ENCODE measurements at regions not wholly inside any gene's neighbourhood (a gene's known extent, or its start where the extent isn't known, plus 50 kb on each side); places are given as distances from the start of the nearest gene placed in this dataset.

DNA sequence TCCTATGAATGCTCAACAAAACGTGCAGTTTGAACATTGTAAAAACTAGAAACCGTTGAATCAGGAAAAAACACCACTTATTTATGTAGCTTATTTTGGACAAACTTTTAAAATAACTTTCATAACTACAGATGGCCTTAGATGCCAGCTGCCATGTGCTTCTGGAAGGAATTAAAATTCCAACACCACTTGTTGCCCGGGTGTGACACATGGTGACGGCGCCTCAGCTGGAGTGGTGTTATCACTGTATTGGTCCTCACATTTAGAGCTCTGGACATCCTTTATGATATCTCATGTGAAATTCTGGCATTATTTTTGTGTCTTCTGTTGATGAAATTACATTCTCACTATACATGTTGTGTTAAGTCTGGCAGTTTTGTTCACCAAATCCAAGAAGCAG, 211.0 kb downstream of the IPO8 start:
- Histone ChIP-seq H3K27me3 (ENCODE audit: low read depth) (no peaks in the 10 kb centered on the region), H3K4me3 (no peak overlapping the region), H3K36me3 (no peaks in the 10 kb centered on the region), H3K27ac (no peak overlapping the region), H3K9me3 (no peaks in the 10 kb centered on the region), H3K4me1 (no peaks in the 10 kb centered on the region)
- TF ChIP-seq, protein P1, sequence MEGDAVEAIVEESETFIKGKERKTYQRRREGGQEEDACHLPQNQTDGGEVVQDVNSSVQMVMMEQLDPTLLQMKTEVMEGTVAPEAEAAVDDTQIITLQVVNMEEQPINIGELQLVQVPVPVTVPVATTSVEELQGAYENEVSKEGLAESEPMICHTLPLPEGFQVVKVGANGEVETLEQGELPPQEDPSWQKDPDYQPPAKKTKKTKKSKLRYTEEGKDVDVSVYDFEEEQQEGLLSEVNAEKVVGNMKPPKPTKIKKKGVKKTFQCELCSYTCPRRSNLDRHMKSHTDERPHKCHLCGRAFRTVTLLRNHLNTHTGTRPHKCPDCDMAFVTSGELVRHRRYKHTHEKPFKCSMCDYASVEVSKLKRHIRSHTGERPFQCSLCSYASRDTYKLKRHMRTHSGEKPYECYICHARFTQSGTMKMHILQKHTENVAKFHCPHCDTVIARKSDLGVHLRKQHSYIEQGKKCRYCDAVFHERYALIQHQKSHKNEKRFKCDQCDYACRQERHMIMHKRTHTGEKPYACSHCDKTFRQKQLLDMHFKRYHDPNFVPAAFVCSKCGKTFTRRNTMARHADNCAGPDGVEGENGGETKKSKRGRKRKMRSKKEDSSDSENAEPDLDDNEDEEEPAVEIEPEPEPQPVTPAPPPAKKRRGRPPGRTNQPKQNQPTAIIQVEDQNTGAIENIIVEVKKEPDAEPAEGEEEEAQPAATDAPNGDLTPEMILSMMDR (IDR thresholded peaks at IDR 0.05): no peak
- DNase-seq (no peak), ATAC-seq (no peak)
- intact Hi-C loops (cut with DNase I): no loop called here

DNA sequence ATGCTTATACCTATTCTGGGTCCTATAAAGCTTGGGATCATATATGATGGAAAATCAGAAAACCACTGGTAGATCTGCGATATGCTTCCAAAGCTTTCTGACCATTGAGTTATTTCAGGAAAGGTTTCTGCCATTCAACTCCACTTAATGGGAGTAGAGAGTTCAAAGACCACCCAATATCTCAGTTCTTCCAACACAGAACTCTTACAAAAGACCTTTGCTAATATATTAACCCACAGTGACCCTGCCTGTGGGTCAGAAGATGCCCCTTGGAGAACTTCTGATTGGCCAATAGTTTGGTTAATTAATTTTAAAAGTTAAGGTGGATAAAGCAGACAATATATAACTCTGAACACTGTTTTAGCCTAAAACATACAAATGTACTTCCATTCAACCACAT, 213.0 kb downstream of the IPO8 start:
- Histone ChIP-seq H3K27ac (no peak overlapping the region), H3K9me3 (no peaks in the 10 kb centered on the region), H3K27me3 (ENCODE audit: low read depth) (no peaks in the 10 kb centered on the region), H3K4me1 (no peaks in the 10 kb centered on the region), H3K4me3 (no peak overlapping the region), H3K36me3 (no peaks in the 10 kb centered on the region)
- TF ChIP-seq, protein P1 (IDR thresholded peaks at IDR 0.05): no peak
- ATAC-seq: no peak
- intact Hi-C loops (cut with DNase I): no loop called here
- no peak for DNase-seq

DNA sequence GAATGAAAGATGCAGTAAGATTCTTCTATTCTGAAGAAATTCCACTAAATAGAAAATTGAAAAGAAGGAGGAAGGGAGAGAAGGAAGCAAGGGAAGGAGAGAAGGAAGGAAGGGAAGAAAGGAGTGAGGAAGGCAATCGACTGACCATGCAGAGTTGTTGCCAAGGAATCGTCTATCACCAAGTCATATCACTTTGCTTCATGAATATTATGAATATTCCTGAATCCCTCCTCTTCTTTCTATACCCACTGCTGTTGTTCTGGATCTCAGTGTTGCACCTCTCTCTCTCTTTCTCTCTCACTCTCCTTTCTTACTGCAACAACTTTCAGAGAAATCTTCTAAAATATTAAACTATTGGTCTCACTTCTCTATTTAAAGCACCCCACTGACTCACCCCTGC, 222.4 kb downstream of the IPO8 start:
- TF ChIP-seq, protein P1 (IDR thresholded peaks at IDR 0.05): no peak
- no peak for DNase-seq
- H3K27me3 ChIP-seq (ENCODE audit: low read depth): no peaks in the 10 kb centered on the region
- intact Hi-C loops (cut with DNase I): no loop called here
- peaks cover 4% of the 10 kb centered on the region for H3K9me3 ChIP-seq
- ATAC-seq: no peak
- no peak overlapping the region for H3K27ac ChIP-seq
- no peaks in the 10 kb centered on the region for H3K4me1 ChIP-seq
- no peaks in the 10 kb centered on the region for H3K36me3 ChIP-seq
- no peak overlapping the region for H3K4me3 ChIP-seq

DNA sequence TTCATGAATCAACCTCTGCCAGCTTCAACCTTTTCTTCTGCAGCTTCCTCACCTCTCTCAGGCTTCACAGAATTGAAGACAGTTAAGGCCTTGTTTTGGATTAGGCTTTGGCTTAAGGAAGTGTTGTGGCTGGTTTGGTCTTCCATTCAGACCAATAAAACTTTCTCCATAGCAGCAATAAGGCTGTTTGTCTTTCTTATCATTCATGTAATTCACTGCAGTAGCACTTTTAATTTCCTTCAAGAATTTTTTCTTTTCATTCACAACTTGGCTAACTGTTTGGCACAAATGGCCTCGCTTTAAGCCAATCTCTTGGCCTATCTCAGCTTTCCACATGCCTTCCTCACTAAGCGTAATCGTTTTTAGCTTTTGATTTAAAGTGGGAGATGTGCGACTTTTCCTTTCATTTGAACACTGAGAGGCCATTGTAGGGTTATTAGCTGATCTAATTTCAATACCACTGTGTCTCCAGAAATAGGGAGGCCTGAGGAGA, 229.5 kb downstream of the IPO8 start:
- Histone ChIP-seq H3K27me3 (ENCODE audit: low read depth) (no peaks in the 10 kb centered on the region), H3K27ac (no peak overlapping the region), H3K9me3 (peaks cover 4% of the 10 kb centered on the region), H3K4me1 (no peaks in the 10 kb centered on the region), H3K4me3 (no peak overlapping the region), H3K36me3 (no peaks in the 10 kb centered on the region)
- ATAC-seq: no peak
- DNase-seq: no peak
- TF ChIP-seq, protein P1 (IDR thresholded peaks at IDR 0.05): no peak
- intact Hi-C loops (cut with DNase I): no loop called here

DNA sequence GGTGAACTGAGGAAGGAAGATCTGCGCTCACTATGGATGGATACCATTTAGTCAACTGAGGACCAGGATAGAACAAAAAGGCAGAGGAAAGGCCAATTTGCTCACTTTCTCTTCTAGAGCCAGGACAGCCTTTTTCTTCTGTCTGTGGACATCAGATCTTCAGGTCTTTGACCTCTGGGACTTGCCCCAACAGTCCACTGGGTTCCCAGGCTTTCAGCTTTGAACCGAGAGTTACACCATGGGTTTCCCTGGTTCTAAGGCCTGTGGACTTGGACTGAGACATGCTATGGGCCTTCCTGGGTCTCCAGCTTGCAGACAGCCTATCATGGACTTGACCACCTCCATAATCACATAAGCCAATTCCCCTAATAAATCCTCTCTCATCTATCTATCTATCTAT, 232.0 kb downstream of the IPO8 start:
- Histone ChIP-seq H3K27ac (no peak overlapping the region), H3K9me3 (no peaks in the 10 kb centered on the region), H3K27me3 (ENCODE audit: low read depth) (no peaks in the 10 kb centered on the region), H3K4me3 (no peak overlapping the region), H3K36me3 (no peaks in the 10 kb centered on the region), H3K4me1 (no peaks in the 10 kb centered on the region)
- TF ChIP-seq, protein P1 (IDR thresholded peaks at IDR 0.05): no peak
- ATAC-seq (no peak), DNase-seq (no peak)
- intact Hi-C loops (cut with DNase I): no loop called here

DNA sequence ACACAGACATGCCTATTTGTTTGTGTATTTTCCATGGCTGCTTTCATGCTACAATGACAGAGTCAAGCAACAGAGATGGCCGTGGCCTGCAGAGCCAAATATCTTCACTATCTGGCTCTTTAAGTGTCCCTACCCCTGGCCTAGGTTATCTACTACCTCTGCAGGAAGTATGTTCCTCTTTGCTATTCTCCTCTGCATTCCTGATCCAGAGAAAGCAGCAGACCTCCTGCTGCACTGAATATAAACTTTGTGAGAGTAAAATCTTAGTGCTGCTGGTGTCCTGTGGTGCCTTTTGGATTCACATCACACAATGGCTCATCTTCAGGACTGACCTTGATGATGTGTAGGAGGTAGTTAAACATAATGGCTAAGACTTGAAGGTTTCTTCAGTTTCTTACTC, 233.4 kb downstream of the IPO8 start:
- no peaks in the 10 kb centered on the region for H3K27me3 ChIP-seq (ENCODE audit: low read depth)
- H3K4me3 ChIP-seq: no peak overlapping the region
- H3K36me3 ChIP-seq: no peaks in the 10 kb centered on the region
- no peaks in the 10 kb centered on the region for H3K9me3 ChIP-seq
- no peaks in the 10 kb centered on the region for H3K4me1 ChIP-seq
- intact Hi-C loops (cut with DNase I): no loop called here
- no peak overlapping the region for H3K27ac ChIP-seq
- ATAC-seq (no peak), DNase-seq (no peak)
- TF ChIP-seq, protein P1 (IDR thresholded peaks at IDR 0.05): no peak

Measured in lower lobe of right lung (tissue), 2 donors.